AG10803 (cell line): ENCODE measurements at regions not wholly inside any gene's neighbourhood (a gene's known extent, or its start where the extent isn't known, plus 50 kb on each side); places are given as distances from the start of the nearest gene placed in this dataset.

ENCODE experiments used
- DNase-seq: peaks from one replicate; pipeline ENCODE4 v3.0.0; 2010; ENCODE audit warnings: low read depth
- H3K4me3 ChIP-seq: 2 replicates; pipeline ENCODE4 v1.5.1; 2011; ENCODE audit warnings: mild to moderate bottlenecking, low read length, control low read depth
- TF ChIP-seq, protein P1 (sequence below): conservative IDR thresholded peaks from 2 replicates; pipeline ENCODE4 v1.5.1; 2011; ENCODE audit warnings: mild to moderate bottlenecking, low read length, control low read depth, inconsistent platforms

DNA sequence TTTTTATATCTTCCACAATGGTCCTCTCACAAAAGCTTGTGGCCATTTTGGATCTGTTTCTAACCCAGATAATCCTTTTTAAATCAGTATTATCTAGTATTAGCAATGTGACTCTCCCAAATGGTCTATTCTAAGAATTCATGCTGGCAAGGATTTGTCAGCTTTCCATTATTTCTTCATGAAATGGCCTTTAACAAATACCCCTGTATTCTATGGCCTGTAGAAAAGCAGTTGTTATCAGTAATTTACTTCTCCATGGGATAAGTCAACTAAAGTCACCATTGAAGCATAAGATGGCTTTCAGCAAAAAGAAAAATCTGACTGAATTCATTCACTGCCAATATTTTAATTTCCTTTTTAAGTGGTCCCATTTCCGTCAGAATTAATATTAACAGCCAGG is 346.4 kb upstream of the FAM174A start:
- no peak for DNase-seq
- no peak overlapping the region for H3K4me3 ChIP-seq
- TF ChIP-seq, protein P1, sequence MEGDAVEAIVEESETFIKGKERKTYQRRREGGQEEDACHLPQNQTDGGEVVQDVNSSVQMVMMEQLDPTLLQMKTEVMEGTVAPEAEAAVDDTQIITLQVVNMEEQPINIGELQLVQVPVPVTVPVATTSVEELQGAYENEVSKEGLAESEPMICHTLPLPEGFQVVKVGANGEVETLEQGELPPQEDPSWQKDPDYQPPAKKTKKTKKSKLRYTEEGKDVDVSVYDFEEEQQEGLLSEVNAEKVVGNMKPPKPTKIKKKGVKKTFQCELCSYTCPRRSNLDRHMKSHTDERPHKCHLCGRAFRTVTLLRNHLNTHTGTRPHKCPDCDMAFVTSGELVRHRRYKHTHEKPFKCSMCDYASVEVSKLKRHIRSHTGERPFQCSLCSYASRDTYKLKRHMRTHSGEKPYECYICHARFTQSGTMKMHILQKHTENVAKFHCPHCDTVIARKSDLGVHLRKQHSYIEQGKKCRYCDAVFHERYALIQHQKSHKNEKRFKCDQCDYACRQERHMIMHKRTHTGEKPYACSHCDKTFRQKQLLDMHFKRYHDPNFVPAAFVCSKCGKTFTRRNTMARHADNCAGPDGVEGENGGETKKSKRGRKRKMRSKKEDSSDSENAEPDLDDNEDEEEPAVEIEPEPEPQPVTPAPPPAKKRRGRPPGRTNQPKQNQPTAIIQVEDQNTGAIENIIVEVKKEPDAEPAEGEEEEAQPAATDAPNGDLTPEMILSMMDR = no peak

DNA sequence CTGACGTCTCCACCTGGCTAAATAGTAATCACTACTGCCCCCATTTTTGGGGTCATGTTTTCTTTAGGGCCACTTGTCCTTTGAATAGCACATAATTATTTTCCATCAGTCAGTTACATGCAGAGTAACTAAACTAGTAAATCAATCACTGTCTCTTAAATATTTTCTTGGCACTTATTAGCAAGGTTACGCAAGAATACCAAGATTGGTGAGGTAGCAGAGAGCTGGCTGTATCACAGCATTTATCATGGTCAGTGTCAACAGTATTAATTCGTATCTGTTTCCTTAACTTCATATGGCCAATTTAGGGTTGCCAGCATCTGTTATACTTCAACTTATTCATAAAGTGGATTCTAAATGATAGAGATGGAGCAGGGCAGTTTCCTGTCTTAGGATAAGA is 346.8 kb upstream of the FAM174A start:
- H3K4me3 ChIP-seq = no peak overlapping the region
- TF ChIP-seq, protein P1 = no peak
- no peak for DNase-seq

DNA sequence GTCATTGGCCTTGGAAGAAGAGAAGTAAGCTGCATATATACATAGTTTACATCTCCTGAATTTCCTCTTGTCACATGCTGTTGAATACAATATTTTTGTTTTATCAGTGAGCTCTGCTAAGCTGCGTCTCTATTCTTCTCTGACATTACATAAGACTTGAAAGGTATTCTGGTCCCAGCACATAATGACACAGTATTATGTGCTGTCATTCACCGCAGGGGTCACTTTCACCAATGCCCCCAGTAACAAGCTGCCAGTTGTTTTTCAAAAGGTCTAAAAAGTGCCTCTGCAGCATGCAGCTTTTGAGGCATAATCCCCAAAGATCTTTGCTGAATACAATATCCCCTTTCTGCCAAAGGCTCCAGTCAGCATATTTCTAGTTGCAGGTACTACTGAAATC is 349.0 kb upstream of the FAM174A start:
- no peak for DNase-seq
- no peak overlapping the region for H3K4me3 ChIP-seq
- TF ChIP-seq, protein P1 = no peak

DNA sequence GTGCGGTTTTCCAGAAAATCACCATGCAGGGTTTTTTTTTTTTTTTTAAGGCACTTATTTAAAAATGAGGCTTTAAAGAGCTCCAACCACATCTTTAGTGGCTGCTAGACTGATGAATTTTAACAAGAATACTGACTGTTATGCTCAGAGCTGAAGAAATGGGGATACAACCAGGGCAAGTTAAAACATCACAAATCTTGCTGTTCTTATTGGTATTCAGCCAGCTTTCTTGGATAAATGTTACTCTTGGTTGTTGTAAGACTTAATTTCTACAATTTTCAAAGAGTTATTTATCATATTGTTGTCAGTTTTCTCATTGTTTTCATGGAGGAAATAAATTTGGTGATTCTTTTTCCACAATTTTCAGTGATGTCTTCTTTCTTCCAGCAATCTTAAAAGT is 352.8 kb upstream of the FAM174A start:
- H3K4me3 ChIP-seq = no peak overlapping the region
- TF ChIP-seq, protein P1 = no peak
- DNase-seq = no peak

DNA sequence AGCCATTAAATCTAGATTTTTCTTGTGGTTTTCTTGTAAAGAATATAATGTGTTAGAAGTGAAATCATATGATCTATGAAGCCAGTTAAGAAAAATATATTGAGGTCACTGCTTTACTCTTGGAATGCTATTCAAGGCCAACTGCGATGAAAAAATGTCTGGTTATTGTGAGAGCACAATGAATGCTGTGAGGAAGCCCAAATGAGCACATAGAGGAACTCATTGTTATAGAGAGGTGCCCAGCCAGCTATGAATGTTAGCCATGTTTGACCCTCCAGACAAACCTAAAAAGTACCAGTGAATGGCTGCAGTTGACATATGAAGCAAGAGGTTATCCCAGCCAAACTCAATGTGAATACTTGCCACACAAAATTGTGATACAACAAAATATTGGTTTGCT is 359.8 kb upstream of the FAM174A start:
- no peak for DNase-seq
- TF ChIP-seq, protein P1 = no peak
- H3K4me3 ChIP-seq = no peak overlapping the region

DNA sequence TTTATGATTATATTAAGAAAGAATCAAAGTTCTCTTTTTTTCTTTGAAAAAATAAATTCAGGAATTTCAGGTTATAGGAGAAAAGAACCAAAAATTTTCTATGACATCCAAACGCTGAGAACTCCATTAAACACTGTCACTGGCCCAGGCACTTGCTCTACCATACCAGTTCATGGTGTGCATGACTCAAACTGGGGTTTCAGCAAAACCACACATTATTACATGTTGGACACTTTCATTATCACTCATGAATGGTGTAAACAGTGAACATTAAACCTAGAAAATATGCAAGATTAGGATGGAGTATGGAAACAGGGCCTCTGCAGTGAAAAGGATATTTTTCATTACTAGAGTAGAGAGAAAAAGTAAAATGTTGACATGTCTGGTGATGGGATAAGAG is 369.9 kb upstream of the FAM174A start:
- DNase-seq = no peak
- TF ChIP-seq, protein P1 = no peak
- H3K4me3 ChIP-seq = no peak overlapping the region

DNA sequence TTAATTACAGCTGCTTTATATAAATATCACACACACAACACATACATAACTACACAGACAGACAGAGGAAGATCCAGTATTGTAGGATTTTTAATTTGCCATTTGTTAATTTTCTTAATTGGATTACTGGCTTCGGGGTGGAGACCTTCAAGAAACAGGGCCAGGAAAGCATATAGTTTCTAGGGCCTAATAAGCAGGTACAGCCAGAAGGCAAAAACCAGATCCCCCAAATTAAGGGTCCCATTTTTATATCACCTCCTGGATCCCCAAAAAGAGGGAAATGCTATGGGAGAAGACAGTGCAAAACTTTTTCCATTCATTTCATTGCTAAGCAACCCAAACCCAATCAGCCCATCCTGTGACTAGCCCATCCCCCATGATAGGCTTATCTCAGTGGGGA is 373.3 kb upstream of the FAM174A start:
- TF ChIP-seq, protein P1 = no peak
- no peak for DNase-seq
- no peak overlapping the region for H3K4me3 ChIP-seq
